B cell (primary cell): ENCODE measurements at regions not wholly inside any gene's neighbourhood (a gene's known extent, or its start where the extent isn't known, plus 50 kb on each side); places are given as distances from the start of the nearest gene placed in this dataset.

Source experiments
- ATAC-seq: fragments of 200-7000 bp; cut with Tn5 transposase; one replicate; pipeline ENCODE4 v1.10.0; 2021; ENCODE audit warnings: low read depth, mild to moderate bottlenecking, moderate number of reproducible peaks, moderate library complexity
- CTCF ChIA-PET: fragments of 350-600 bp; sonication (Branson Sonifier 250); formaldehyde crosslinking; loops from one replicate; lab custom pipeline; 2021; ENCODE audit warnings: antibody characterized with exemption, inconsistent platforms; lab: Charles Lee
- POLR2A ChIA-PET: fragments of 350-600 bp; sonication (Branson Sonifier 250); formaldehyde crosslinking; loops from one replicate; lab custom pipeline; 2021; ENCODE audit warnings: antibody characterized with exemption; lab: Charles Lee
- DNase-seq: peaks from one replicate; pipeline ENCODE4 v3.0.0; 2013
- H2AFZ ChIP-seq: 2 replicates; pipeline ENCODE4 v1.6.1; 2012; ENCODE audit warnings: mild to moderate bottlenecking, low read depth, low read length; ENCODE audit not compliant: insufficient read depth, poor library complexity, severe bottlenecking
- H3K27ac ChIP-seq, 2 donors: 1 replicate in 1 of 2; 2 replicates in 1 of 2; pipeline ENCODE4 v1.5.1; 2012 to 2013; ENCODE audit warnings: low read length in 2 of 2, mild to moderate bottlenecking in 2 of 2, moderate library complexity in 1 of 2
- H3K27me3 ChIP-seq, 4 experiments: fragments of 200-600 bp in 1 of 4; sonication (generic) in 1 of 4; replicated peaks in 1 of 4; 1 replicate in 2 of 4; 2 replicates in 2 of 4; pipeline versions ENCODE4 v1.6.1 to v1.7.0; 2013 to 2016; ENCODE audit warnings: low read length in 3 of 4, mild to moderate bottlenecking in 2 of 4, mixed read lengths in 1 of 4, moderate library complexity in 1 of 4; ENCODE audit not compliant: insufficient read depth in 4 of 4, control insufficient read depth in 3 of 4; ENCODE audit errors: control extremely low read depth in 1 of 4
- H3K36me3 ChIP-seq, 2 experiments: replicated peaks in 1 of 2; 1 replicate in 1 of 2; 2 replicates in 1 of 2; pipeline versions ENCODE4 v1.6.1 to v1.7.1; 2013; ENCODE audit warnings: low read length in 1 of 2; ENCODE audit not compliant: insufficient read depth in 2 of 2, control insufficient read depth in 1 of 2; ENCODE audit errors: control extremely low read depth in 1 of 2, extremely low read depth in 1 of 2
- H3K4me1 ChIP-seq, 2 donors: fragments of 200-600 bp in 1 of 2; sonication (generic) in 1 of 2; 1 replicate in 1 of 2; 2 replicates in 1 of 2; pipeline versions ENCODE4 v1.5.1 to v1.6.1; 2013 to 2017; ENCODE audit warnings: low read length in 2 of 2; ENCODE audit not compliant: control insufficient read depth in 2 of 2, insufficient read depth in 2 of 2
- H3K4me2 ChIP-seq: replicated peaks from 2 replicates; pipeline ENCODE3; 2012; ENCODE audit warnings: mild to moderate bottlenecking, low read depth, low read length; ENCODE audit not compliant: poor library complexity, severe bottlenecking
- H3K4me3 ChIP-seq, 5 experiments: fragments of 200-600 bp in 1 of 5; sonication (generic) in 1 of 5; 1 replicate in 3 of 5; 2 replicates in 2 of 5; pipeline versions ENCODE4 v1.5.1 to v1.7.0; 2011 to 2016; ENCODE audit warnings: low read length in 4 of 5, mild to moderate bottlenecking in 4 of 5, low read depth in 2 of 5, control low read depth in 1 of 5, moderate library complexity in 1 of 5; ENCODE audit not compliant: insufficient read depth in 1 of 5; ENCODE audit errors: control extremely low read depth in 1 of 5, extremely low read depth in 1 of 5
- H3K79me2 ChIP-seq: fragments of 200-600 bp; sonication (generic); one replicate; pipeline ENCODE4 v1.6.0; 2016; ENCODE audit warnings: low read length; ENCODE audit not compliant: control insufficient read depth, insufficient read depth
- H3K9ac ChIP-seq: fragments of 200-600 bp; sonication (generic); 2 replicates; pipeline ENCODE4 v1.6.1; 2017; ENCODE audit warnings: mild to moderate bottlenecking, low read length, moderate library complexity
- H3K9me3 ChIP-seq, 3 donors: one replicate each; pipeline versions ENCODE4 v1.6.1 to v1.7.1; 2013; ENCODE audit warnings: low read length in 2 of 3; ENCODE audit not compliant: control insufficient read depth in 2 of 3, insufficient read depth in 1 of 3; ENCODE audit errors: control extremely low read depth in 1 of 3
- H4K20me1 ChIP-seq: 2 replicates; pipeline ENCODE4 v1.6.0; 2012; ENCODE audit warnings: mild to moderate bottlenecking, low read length; ENCODE audit not compliant: insufficient read depth, control insufficient read depth, poor library complexity, severe bottlenecking
- H3K27ac Mint-ChIP-seq: one replicate; pipeline ENCODE4 v1.8.0; 2021; ENCODE audit warnings: mixed read lengths
- H3K27me3 Mint-ChIP-seq: one replicate; pipeline ENCODE4 v1.8.0; 2021; ENCODE audit warnings: mixed read lengths
- H3K4me1 Mint-ChIP-seq: one replicate; pipeline ENCODE4 v1.8.0; 2021; ENCODE audit warnings: mixed read lengths
- H3K4me3 Mint-ChIP-seq: one replicate; pipeline ENCODE4 v1.8.0; 2021; ENCODE audit warnings: mixed read lengths
- H3K9me3 Mint-ChIP-seq: one replicate; pipeline ENCODE4 v1.8.0; 2022; ENCODE audit warnings: mixed read lengths; ENCODE audit not compliant: insufficient read depth
- EZH2 ChIP-seq: IDR thresholded peaks from 2 replicates; pipeline ENCODE4 v1.6.1; 2012; ENCODE audit warnings: borderline replicate concordance, low read depth, mild to moderate bottlenecking, moderate library complexity, low read length; ENCODE audit not compliant: insufficient read depth, poor library complexity, severe bottlenecking
- WGBS: methylation state at CpG from one replicate; pipeline ENCODE4 v1.1.5; 2013; ENCODE audit warnings: missing lambda C conversion rate; ENCODE audit not compliant: insufficient coverage; 5-methylcytosine and 5-hydroxymethylcytosine counted together
- intact Hi-C: fragments of 100-400 bp; cut with micrococcal nuclease; formaldehyde crosslinking; loops from one replicate; pipeline ENCODE4 v1.10.0; 2022
- TF ChIP-seq, protein P1 (sequence below): fragments of 200-600 bp; IDR thresholded peaks from one replicate; pipeline ENCODE4 v1.8.0; 2022; ENCODE audit warnings: antibody characterized with exemption, mild to moderate bottlenecking

DNA sequence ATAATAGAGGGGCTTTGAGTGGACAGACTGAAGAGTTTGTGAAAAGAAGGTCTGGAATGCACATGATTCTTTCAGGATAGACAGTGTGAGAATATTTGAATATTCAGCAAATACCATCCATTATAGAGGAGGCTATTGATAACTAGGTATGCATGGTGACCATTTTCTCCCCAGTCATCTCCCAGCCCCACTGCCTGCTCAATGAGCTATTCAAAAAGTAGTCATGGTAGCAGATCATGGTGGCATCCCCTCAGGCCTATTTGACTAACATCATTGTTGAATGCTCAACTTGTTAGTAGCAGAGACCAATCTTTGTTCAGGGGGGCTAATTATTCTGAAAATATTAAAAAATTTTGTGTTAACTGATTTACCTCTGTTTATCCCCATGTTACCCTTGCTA, 311.6 kb downstream of the S1PR1 start:
- ChIA-PET POLR2A (no interaction called here), CTCF (no interaction called here)
- no peak overlapping the region for H3K9ac ChIP-seq
- no peaks in the 10 kb centered on the region for H3K79me2 ChIP-seq
- Mint-ChIP-seq H3K4me3 (no peak overlapping the region), H3K27ac (no peak overlapping the region), H3K9me3 (no peaks in the 10 kb centered on the region), H3K4me1 (no peaks in the 10 kb centered on the region), H3K27me3 (peaks cover 5% of the 10 kb centered on the region)
- no peak overlapping the region for H3K4me2 ChIP-seq
- H3K27ac ChIP-seq = no peak overlapping the region
- H3K36me3 ChIP-seq = no peaks in the 10 kb centered on the region
- TF ChIP-seq EZH2 = no peak
- TF ChIP-seq, protein P1, sequence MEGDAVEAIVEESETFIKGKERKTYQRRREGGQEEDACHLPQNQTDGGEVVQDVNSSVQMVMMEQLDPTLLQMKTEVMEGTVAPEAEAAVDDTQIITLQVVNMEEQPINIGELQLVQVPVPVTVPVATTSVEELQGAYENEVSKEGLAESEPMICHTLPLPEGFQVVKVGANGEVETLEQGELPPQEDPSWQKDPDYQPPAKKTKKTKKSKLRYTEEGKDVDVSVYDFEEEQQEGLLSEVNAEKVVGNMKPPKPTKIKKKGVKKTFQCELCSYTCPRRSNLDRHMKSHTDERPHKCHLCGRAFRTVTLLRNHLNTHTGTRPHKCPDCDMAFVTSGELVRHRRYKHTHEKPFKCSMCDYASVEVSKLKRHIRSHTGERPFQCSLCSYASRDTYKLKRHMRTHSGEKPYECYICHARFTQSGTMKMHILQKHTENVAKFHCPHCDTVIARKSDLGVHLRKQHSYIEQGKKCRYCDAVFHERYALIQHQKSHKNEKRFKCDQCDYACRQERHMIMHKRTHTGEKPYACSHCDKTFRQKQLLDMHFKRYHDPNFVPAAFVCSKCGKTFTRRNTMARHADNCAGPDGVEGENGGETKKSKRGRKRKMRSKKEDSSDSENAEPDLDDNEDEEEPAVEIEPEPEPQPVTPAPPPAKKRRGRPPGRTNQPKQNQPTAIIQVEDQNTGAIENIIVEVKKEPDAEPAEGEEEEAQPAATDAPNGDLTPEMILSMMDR = no peak
- no peaks in the 10 kb centered on the region for H4K20me1 ChIP-seq
- no peaks in the 10 kb centered on the region for H3K27me3 ChIP-seq
- intact Hi-C loops = no loop called here
- DNase-seq (no peak), ATAC-seq (no peak)
- H3K9me3 ChIP-seq = no peaks in the 10 kb centered on the region
- no peaks in the 10 kb centered on the region for H3K4me1 ChIP-seq
- no peak overlapping the region for H2AFZ ChIP-seq
- H3K4me3 ChIP-seq = no peak overlapping the region

- Mint-ChIP-seq H3K4me1 (no peaks in the 10 kb centered on the region), H3K9me3 (no peaks in the 10 kb centered on the region), H3K27ac (no peak overlapping the region), H3K27me3 (peaks cover 3% of the 10 kb centered on the region), H3K4me3 (no peak overlapping the region)
- H3K27me3 ChIP-seq = no peaks in the 10 kb centered on the region
- no peaks in the 10 kb centered on the region for H3K4me1 ChIP-seq
- H3K79me2 ChIP-seq = no peaks in the 10 kb centered on the region
- H3K4me2 ChIP-seq = no peak overlapping the region
- no peak overlapping the region for H3K9ac ChIP-seq
- H3K9me3 ChIP-seq = peaks cover 0 to 2% (median 0%) of the 10 kb centered on the region in 3 donors
- CTCF ChIA-PET = interaction anchor here (1.7 kb wide), 1 partner anchor 10 kb away, joined by 4 read pairs; no protein-coding TSS in a partner anchor
- ATAC-seq (no peak), DNase-seq (no peak)
- H2AFZ ChIP-seq = no peak overlapping the region
- TF ChIP-seq, protein P1 = no peak
- no peak for TF ChIP-seq EZH2
- H4K20me1 ChIP-seq = no peaks in the 10 kb centered on the region
- POLR2A ChIA-PET = no interaction called here
- intact Hi-C loops = no loop called here
- H3K36me3 ChIP-seq = no peaks in the 10 kb centered on the region
- no peak overlapping the region for H3K27ac ChIP-seq
- H3K4me3 ChIP-seq = no peak overlapping the region
- no CpG with 5 or more reads among the region's 1 CpG for WGBS
Measured at GRCh38 chr1:101550581-101550980, 313.8 kb downstream of the S1PR1 start.
